ENCODE measurements at regions not wholly inside any gene's neighbourhood (a gene's known extent, or its start where the extent isn't known, plus 50 kb on each side); places are given as distances from the start of the nearest gene placed in this dataset.

GRCh38 chr13:31069808-31070534 is 91.7 kb downstream of the HSPH1 start:
- WGBS, 5 donors: 52 to 71% (median 62%) methylated on average over 4 of the region's 4 CpGs
- Histone ChIP-seq H3K27ac (no peak overlapping the region), H3K4me3 (no peak overlapping the region), H3K36me3 (no peaks in the 10 kb centered on the region), H3K9me3 (no peaks in the 10 kb centered on the region), H3K27me3 (no peaks in the 10 kb centered on the region), H3K4me1 (no peaks in the 10 kb centered on the region)
- no peak for DNase-seq
- intact Hi-C loops (cut with DNase I; ENCODE audit: low total_unique reads): no loop called here
- TF ChIP-seq POLR2AphosphoS5 (IDR thresholded peaks at IDR 0.05): no peak
- no peak for TF ChIP-seq CTCF (IDR thresholded peaks at IDR 0.05)
- TF ChIP-seq POLR2A (IDR thresholded peaks at IDR 0.05): no peak
- TF ChIP-seq EP300 (IDR thresholded peaks at IDR 0.05): no peak

DNA sequence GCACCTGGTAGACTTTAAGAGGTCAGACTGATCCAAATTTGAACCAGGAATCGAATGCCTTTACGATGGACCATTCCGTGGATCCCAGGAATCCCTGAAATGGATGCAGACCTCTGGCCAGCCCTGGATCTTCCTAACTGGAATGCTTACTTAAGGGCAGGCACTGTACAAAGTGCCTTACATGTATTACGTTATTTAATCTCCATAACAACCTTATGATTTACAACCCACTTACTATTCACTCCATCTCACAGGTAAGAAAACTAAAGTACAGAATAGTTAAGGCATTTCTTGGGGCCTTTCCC is 93.6 kb downstream of the HSPH1 start:
- intact Hi-C loops (cut with DNase I; ENCODE audit: low total_unique reads): no loop called here
- no peaks in the 10 kb centered on the region for H3K27me3 ChIP-seq
- DNase-seq: no peak
- no peaks in the 10 kb centered on the region for H3K36me3 ChIP-seq
- H3K9me3 ChIP-seq: no peaks in the 10 kb centered on the region
- H3K4me1 ChIP-seq: no peaks in the 10 kb centered on the region
- no peak overlapping the region for H3K27ac ChIP-seq
- no peak overlapping the region for H3K4me3 ChIP-seq
- TF ChIP-seq EP300 (IDR thresholded peaks at IDR 0.05): no peak
- no peak for TF ChIP-seq POLR2A (IDR thresholded peaks at IDR 0.05)
- TF ChIP-seq CTCF (IDR thresholded peaks at IDR 0.05): no peak
- no peak for TF ChIP-seq POLR2AphosphoS5 (IDR thresholded peaks at IDR 0.05)
- 79 to 91% (median 86%) methylated on average over 4 of the region's 4 CpGs for WGBS, 5 donors

DNA sequence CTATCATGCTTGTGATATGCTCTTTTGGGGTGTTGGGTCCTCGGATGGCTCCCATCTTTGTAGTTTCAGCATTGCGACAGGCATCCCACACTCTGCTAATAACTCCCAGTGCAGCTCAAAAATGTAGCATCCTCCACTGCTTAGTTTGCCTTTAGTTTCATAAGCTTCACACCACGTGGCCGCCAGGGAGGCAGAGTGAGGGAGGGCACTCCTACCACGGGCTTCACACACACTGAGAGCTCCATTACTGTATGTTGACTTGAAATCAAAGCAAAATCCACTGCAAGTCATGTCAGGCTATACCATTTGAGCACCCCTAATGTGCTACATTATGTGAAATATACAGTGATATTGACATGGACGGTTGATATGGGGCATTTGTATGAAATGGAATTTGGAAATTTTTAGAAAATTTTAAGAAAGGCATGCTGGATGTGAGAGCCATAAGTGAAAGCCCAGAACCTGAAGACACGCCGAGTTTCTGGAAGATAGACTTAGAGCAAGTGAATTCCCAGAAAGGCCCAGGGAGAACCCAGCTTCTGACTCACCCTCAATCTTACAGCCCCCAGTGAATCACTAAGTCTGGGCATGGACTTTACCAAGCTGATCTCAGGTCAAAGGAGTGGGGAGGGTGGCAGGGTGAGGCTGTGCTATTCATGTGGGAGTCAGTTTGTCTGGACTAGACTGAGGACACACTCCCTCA is 94.1 kb downstream of the HSPH1 start:
- H3K27ac ChIP-seq: no peak overlapping the region
- no peaks in the 10 kb centered on the region for H3K9me3 ChIP-seq
- intact Hi-C loops (cut with DNase I; ENCODE audit: low total_unique reads): no loop called here
- H3K36me3 ChIP-seq: no peaks in the 10 kb centered on the region
- whole genome bisulfite sequencing, 5 donors: 71 to 82% (median 77%) methylated on average over 8 of the region's 8 CpGs
- H3K27me3 ChIP-seq: no peaks in the 10 kb centered on the region
- DNase-seq: no peak
- no peak overlapping the region for H3K4me3 ChIP-seq
- TF ChIP-seq EP300 (IDR thresholded peaks at IDR 0.05) (no peak), CTCF (IDR thresholded peaks at IDR 0.05) (no peak), POLR2A (IDR thresholded peaks at IDR 0.05) (no peak), POLR2AphosphoS5 (IDR thresholded peaks at IDR 0.05) (no peak)
- H3K4me1 ChIP-seq: no peaks in the 10 kb centered on the region

GRCh38 chr13:31064636-31065035 is 97.1 kb downstream of the HSPH1 start:
- no peaks in the 10 kb centered on the region for H3K36me3 ChIP-seq
- no peak for DNase-seq
- H3K27ac ChIP-seq: no peak overlapping the region
- no peaks in the 10 kb centered on the region for H3K9me3 ChIP-seq
- H3K4me3 ChIP-seq: no peak overlapping the region
- WGBS, 5 donors: 74 to 84% (median 80%) methylated on average over 4 of the region's 4 CpGs
- H3K27me3 ChIP-seq: no peaks in the 10 kb centered on the region
- TF ChIP-seq CTCF (IDR thresholded peaks at IDR 0.05): no peak
- TF ChIP-seq POLR2A (IDR thresholded peaks at IDR 0.05): no peak
- no peak for TF ChIP-seq POLR2AphosphoS5 (IDR thresholded peaks at IDR 0.05)
- TF ChIP-seq EP300 (IDR thresholded peaks at IDR 0.05): no peak
- intact Hi-C loops (cut with DNase I; ENCODE audit: low total_unique reads): no loop called here
- no peaks in the 10 kb centered on the region for H3K4me1 ChIP-seq

Data from stomach (tissue), 8 donors.